IPS DF 4.7 (cell line): ENCODE measurements at regions not wholly inside any gene's neighbourhood (a gene's known extent, or its start where the extent isn't known, plus 50 kb on each side); places are given as distances from the start of the nearest gene placed in this dataset.
"Not testable (repeated sequence)": the region's sequence is repeated elsewhere in the genome, so short reads cannot be mapped to it uniquely, and the experiment has no call there.

Source experiments
- DNase-seq: peaks from one replicate; pipeline ENCODE4 v3.0.0-alpha.2; 2013; ENCODE audit warnings: low spot score; ENCODE audit errors: extremely low read depth

DNA sequence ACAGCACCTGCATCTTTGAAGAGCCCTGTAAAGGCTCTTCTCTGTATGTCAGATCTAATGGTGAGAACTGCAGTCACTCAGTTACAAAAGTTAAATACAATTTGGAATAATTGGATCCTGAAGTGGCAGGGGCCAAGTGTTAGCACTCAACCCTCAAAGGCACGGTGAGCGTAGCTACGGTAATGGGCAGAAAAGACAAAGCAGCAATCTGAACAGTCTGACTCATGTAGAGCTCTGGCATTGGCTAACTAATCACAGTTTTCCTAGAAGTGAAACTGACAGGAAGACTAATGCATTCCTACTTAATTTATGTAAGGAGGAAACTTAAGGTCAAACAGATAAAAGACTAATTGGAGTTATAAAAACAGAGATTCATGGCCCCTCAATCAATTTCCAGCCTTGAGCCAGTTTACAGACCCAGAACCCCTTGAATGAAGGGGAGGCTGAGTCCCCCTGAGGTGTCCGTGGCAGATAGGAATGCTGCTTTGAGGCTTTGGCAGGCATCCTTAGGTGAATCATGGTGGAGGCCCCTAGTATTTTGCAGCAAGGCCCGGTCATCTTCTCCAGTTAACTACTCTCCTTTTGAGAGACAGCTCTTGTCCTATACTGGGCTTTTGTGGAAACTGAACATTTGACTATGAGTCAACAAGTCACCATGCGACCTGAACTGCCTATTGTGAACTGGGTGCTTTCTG lies 450.7 kb downstream of the ZNF33B start:
- DNase-seq: not testable (repeated sequence)

DNA sequence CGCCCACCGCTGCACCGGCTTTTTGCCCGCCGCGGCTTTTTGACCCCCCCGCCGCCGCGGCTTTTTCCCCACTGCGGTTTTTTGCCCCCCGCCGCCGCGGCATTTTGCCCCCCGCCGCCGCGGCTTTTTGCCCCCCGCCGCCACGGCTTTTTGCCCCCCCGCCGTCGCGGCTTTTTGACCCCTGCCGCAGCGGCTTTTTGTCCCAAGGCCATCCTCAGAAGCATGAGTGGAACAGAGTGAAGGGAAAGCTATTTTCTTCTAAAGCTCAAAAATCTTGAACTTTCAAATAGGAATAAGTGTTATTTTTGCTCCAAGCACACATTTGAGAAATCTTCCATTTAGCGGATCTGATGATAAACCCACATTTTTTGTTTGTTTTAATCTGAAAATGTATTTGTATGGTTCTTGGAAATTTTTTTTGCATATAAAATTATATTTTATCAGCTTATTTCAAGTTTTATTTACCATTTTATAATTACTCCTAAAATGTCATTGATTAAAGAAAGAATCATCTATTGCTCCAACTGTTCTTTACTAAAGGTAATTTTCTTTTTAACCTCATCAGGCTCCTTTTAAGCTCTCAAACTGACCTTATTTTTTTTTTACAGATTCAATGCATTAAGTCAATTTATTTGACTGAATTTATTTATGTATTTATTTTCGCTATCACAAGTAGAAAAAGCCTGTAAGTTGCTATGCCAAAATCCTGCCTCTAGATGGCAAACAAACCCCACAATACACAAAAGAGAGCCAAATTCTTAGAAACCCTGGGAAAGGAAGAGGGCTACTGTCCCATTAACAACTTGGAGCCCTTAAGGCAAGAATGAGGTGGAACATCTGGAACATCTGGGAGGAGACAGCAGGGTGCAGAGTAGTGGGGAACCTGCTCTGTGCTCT lies 460.3 kb downstream of the ZNF33B start:
- not testable (repeated sequence) for DNase-seq

DNA sequence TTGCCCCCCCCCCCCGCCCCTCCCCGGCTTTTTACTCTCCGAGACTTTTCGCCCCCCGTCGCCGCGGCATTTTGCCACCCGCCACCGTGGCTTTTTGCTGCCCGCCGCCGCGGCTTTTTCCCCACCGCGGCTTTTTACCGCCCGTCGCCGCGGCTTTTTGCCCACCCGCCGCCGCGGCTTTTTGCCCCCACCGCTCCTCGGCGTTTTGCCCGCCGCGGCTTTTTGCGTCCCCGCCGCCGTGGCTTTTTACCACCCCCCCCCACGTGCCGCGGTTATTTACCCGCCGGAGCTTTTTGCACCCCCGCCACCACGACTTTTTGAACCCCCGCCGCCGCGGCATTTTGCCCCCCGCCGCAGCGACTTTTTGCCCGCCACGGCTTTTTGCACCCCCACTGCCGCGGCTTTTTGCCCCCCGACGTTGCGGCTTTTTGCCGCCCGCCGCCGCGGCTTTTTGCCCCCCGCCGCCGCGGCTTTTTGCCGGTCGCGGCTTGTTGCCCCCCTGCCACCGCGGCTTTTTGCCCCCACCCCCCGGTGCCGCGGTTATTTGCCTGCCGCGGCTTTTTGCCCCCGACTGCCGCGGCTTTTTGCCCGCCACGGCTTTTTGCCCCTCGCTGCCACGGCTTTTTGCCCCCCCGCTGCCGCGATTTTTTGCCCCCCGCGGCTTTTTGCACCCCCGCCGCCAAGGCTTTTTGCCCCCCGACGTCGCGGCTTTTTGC lies 461.1 kb downstream of the ZNF33B start:
- DNase-seq: no peak

DNA sequence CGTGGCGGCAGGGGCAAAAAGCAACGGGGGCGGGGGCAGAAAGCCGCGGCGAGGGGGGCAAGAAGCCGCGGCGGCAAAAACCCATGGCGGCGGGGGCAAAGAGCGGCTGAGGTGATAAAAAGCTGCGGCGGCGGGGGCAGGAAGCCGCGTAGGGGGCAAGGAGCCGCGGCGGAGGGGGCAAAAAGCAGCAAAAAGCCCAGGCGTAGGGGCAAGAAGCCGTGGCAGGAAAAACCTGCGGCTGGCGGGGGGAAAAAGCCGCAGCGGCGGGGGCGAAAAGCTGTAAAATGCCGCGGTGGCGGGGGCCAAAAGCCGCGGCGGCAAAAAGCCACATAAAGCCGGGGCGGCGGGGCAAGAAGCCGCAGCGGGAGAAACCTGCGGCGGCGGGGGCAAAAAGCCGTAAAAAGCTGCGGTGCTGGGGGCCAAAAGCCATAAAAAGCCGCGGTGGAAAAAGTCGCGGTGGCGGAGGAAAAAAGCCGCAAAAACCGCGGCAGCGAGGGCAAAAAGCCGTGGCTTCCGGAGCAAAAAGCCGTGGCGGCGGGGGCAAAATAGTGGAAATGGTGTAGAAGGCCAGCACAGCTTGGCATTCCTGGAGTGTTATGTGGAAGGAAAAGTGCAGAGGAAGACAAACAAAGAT lies 487.8 kb downstream of the ZNF33B start:
- DNase-seq: no peak

DNA sequence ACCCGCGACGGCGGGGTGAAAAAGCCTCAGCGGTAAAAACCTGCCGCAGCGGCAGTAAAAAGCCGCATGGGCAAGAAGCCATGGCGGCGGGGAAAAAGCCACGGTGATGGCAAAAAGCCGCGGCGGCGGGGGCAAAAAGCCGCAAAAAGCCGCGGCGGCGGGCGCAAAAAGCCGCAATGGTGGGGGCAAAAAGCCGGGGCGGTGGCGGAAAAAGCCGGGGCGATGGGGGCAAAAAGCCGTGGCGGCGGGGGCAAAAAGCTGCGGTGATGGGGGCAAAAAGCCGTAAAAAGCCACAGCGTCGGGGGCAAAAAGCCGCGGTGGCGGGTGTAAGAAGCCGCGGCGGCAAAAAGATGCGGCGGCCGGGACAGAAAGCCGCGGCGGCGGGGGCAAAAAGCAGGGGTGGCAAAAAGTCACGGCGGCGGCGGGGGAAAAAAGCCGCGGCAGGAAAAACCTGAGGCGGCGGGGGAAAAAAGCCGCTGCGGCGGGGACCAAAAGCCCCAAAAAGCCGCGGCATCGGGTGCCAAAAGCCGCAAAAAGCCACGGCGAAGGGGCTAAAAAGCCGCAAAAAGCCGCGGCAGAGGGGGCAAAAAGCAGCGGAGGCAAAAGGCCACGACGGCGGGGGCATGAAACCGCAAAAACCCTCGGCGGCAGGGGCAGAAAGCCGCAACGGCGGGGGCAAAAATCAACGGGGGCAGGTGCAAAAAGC lies 488.5 kb downstream of the ZNF33B start:
- no peak for DNase-seq

DNA sequence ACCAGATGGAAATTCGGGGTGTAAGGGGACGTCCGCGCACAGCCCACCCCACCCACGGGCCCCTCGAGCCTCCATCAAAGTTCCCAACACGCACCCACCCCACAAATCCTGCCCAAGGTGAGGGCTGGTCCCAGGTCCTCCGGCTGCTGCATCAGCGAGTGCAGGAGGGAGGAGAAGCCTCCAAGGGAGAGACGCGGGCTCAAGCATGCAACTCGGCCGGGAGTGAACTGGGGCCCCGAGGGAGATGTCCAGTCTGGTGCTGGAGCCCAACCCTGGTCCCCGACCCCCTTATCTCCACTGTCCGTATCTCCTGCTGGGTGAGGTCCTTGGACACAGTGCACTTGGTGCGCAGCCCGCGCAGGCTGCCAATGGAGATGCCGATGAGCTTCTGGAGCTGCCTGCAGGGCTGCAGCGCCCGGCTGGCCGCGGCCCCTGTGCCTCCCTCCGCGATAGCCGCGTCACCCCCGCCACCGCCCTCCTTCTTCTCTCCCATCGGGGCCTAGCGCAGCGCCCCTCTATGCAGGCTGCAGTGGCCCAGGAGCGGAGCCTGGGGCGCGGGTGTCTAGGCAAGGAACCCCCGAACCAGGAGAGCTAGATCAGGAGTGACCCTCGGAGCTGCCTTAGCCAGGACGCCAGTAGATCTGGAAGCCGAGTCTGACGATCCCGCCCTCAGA lies 489.2 kb downstream of the ZNF33B start:
- DNase-seq: no peak

DNA sequence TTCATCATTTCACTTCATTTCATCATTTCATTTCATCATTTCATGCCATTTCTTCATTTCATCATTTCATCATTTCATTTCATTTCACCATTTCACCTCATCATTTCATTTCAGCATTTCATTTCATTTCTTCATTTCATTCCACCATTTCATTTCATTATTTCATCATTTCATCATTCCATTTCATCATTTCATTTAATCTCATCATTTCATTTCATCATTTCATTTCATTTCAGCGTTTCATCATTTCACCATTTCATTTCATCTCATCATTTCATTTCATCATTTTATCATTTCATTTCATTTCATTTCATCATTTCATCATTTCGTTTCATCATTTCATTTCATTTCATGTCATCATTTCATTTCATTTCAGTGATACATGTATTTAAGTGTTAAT lies 492.2 kb downstream of the ZNF33B start:
- DNase-seq: not testable (repeated sequence)

DNA sequence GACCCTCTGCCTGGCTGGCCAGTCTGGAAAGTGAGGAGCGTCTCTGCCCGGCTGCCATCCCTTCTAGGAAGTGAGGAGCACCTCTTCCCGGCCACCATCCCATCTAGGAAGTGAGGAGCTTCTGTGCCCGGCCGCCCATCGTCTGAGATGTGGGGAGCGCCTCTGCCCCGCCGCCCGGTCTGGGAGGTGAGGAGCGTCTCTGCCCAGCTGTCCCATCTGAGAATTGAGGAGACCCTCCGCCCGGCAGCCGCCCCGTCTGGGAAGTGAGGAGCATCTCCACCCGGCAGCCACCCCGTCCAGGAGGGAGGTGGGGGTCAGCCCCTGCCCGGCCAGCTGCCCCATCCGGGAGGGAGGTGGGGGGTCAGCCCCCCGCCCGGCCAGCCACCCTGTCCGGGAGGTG lies 500.3 kb downstream of the ZNF33B start:
- not testable (repeated sequence) for DNase-seq

DNA sequence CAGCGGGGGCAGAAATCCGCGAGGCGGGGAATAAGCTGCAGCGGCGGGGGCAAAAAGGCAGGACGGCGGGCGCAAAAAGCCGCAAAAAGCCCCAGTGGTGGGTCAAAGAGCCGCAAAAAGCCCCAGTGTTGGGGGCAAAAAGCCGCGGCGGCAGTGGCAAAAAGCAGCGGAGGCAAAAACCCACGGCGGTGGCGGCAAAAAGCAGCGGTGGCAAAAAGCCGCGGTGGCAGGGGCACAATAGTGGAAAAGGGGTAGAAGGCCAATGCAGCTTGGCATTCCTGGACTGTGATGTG lies 525.3 kb downstream of the ZNF33B start:
- DNase-seq: no peak

DNA sequence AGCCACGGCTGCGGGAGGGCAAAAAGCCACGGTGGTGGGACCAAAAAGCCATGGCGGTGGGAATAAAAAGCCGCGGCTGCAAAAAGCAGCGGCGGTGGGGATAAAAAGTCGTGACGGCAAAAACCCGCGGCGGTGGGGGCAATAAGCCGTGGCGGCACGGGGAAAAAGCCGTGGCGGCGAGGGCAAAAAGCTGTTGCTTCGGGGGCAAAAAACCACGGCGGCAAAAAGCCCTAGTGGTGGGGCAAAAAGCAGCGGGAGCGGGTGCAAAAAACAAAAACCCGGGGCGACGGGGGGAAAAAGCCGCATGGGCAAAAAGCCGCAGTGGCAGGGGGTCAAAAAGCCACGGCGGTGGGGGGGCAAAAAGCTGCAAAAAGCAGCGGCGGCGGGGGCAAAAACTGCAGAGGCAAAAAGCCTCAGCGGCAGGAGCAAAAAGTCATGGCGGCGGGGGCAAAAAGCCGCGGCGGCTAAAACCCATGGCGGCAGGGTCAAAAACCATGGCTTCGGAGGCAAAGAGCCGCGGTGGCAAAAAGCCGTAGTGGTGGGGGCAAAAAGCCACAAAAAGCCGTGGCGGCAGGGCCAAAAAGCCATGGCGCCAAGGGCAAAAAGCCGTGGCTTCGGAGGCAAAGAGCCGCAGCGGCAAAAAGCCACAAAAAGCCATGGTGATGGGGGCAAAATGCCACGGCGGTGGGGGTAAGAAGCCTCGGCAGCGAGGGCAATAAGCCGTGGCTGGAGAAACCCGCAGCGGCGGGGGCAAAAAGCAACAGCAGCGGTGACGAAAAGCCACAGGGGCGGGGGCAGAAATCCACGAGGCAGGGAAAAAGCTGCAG lies 525.8 kb downstream of the ZNF33B start:
- DNase-seq: no peak

DNA sequence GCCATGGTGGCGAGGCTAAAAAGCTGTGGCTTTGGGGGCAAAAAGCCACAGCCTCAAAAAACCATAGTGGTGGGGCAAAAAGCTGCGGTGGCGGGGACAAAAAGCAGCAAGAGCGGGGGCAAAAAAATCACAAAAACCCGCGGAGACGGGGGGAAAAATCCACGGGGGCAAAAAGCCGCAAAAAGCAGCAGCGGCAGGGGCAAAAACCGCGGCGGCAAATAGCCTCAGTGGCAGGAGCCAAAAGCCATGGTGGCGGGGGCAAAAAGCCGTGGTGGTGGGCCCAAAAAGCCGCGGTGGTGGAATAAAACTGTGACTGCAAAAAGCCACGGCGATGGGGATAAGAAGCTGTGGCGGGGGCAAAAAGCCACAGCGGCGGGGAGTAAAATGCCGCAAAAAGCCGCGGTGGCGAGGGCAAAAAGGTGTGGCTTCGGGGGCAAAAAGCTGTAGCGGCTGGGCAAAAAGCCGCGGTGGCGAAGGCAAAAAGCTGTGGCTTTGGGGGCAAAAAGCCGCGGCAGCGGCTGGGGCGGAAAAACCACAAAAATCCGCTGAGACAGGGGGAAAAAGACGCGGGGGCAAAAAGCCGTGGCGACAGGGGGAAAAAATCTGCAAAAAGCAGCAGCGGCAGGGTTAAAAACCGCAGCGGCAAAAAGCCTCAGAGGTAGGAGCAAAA lies 526.6 kb downstream of the ZNF33B start:
- DNase-seq: no peak

DNA sequence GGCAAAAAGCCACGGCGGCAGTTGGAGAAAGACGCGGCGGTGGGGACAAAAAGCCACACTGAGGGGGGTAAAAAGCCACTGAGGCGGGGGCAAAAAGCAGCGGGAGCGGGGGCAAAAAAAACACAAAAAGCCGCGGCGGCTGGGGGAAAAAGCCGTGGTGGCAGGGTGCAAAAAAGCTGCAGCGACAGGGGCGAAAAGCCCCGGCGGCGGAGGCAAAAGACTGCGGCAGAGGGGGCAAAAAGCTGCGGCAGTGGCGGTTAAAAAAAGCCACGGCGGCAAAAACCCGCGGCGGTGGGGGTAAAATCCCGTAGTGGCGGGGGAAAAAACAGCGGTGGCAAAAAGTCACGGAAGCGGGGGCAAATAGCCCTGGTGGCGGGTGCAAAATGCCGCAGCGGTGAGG lies 527.3 kb downstream of the ZNF33B start:
- DNase-seq: no peak
